ENCODE measurements at regions not wholly inside any gene's neighbourhood (a gene's known extent, or its start where the extent isn't known, plus 50 kb on each side); places are given as distances from the start of the nearest gene placed in this dataset.

DNA sequence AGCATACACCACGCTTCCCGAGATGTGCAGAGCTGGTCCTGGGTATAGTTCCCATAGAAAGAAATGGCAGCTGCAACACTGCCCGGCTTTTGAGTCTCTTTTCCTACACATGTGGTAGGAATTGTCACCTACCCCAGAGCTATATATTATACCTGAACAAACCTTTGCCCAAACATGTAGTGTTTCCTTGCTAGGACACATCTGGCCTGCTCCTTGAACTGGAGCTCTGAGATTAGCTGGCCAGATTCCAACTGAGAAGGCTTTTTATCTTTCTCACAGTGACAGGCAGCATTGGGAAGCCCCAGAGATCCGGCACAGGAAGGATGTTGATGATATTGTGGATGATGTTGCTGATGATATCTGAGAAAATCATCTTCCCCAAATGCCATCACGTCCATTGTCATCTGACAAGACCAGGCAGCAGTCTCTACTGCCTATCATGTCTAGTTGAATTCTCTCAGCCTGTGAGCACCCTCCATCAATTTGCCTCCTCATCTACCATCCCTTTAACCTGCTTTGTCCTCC, 115.0 kb upstream of the SMYD2 start:
- Histone ChIP-seq H3K4me2 (ENCODE audit: low read length) (no peak overlapping the region), H3F3A (ENCODE audit: insufficient read depth, low read length) (no peaks in the 10 kb centered on the region), H3K36me3 (ENCODE audit: insufficient read depth, low read length) (no peaks in the 10 kb centered on the region), H3K4me3 (ENCODE audit: low read depth, low read length, poor library complexity, severe bottlenecking) (no peak overlapping the region), H3K79me2 (ENCODE audit: insufficient read depth, low read length) (no peaks in the 10 kb centered on the region), H3K9ac (ENCODE audit: low read length) (no peak overlapping the region), H3K27me3 (ENCODE audit: insufficient read depth, low read length) (no peaks in the 10 kb centered on the region), H3K4me1 (ENCODE audit: insufficient read depth, low read length, severe bottlenecking) (no peaks in the 10 kb centered on the region), H3K9me2 (ENCODE audit: low read depth, low read length) (no peaks in the 10 kb centered on the region), H3K9me3 (ENCODE audit: low read length) (no peaks in the 10 kb centered on the region), H3K27ac (ENCODE audit: low read depth, low read length, poor library complexity, severe bottlenecking) (no peak overlapping the region), H4K20me1 (ENCODE audit: insufficient read depth, low read length) (no peaks in the 10 kb centered on the region), H2AFZ (ENCODE audit: low read length) (no peak overlapping the region)
- TF ChIP-seq EZH2 (IDR thresholded peaks at IDR 0.05; ENCODE audit: borderline replicate concordance, low read length) = no peak
- TF ChIP-seq, protein P1, sequence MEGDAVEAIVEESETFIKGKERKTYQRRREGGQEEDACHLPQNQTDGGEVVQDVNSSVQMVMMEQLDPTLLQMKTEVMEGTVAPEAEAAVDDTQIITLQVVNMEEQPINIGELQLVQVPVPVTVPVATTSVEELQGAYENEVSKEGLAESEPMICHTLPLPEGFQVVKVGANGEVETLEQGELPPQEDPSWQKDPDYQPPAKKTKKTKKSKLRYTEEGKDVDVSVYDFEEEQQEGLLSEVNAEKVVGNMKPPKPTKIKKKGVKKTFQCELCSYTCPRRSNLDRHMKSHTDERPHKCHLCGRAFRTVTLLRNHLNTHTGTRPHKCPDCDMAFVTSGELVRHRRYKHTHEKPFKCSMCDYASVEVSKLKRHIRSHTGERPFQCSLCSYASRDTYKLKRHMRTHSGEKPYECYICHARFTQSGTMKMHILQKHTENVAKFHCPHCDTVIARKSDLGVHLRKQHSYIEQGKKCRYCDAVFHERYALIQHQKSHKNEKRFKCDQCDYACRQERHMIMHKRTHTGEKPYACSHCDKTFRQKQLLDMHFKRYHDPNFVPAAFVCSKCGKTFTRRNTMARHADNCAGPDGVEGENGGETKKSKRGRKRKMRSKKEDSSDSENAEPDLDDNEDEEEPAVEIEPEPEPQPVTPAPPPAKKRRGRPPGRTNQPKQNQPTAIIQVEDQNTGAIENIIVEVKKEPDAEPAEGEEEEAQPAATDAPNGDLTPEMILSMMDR (IDR thresholded peaks at IDR 0.05; ENCODE audit: low read length) = no peak

DNA sequence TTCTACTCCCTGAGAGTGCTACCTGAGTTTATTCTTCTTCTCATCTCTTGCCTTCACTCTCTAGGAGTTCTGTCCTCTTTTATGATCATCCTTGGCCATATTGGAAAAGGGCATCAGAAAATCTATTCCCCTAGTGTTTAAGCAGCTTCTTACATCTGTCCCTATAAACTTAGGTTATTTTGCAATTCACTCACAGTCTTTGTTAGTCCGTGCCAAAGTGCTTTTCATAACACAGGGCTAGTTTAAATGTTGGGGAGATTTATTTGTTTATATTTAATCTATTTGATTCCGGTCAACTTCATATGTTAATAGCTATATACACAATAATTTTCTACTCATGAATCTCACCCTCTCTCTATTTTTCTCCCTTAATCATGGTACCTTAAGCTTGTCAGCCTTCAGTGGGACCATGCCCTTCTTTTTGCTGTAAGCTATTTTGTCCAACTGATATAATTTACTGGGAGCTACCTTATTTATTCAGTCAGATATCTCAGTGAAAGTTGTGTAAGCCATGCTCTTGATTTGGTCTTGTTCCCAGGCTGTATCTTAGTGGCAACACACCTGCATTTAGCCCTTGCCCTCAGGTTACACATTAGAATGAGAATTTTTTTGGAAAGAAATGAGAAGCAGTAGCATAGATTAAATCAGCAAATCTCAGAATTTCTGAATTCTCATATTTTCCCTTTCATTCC, 106.3 kb upstream of the SMYD2 start:
- Histone ChIP-seq H3K9me3 (ENCODE audit: low read length) (no peaks in the 10 kb centered on the region), H4K20me1 (ENCODE audit: insufficient read depth, low read length) (no peaks in the 10 kb centered on the region), H3K9ac (ENCODE audit: low read length) (no peak overlapping the region), H3K9me2 (ENCODE audit: low read depth, low read length) (no peaks in the 10 kb centered on the region), H3K36me3 (ENCODE audit: insufficient read depth, low read length) (no peaks in the 10 kb centered on the region), H3K4me1 (ENCODE audit: insufficient read depth, low read length, severe bottlenecking) (no peaks in the 10 kb centered on the region), H3K4me3 (ENCODE audit: low read depth, low read length, poor library complexity, severe bottlenecking) (no peak overlapping the region), H2AFZ (ENCODE audit: low read length) (no peak overlapping the region), H3K79me2 (ENCODE audit: insufficient read depth, low read length) (no peaks in the 10 kb centered on the region), H3K27me3 (ENCODE audit: insufficient read depth, low read length) (no peaks in the 10 kb centered on the region), H3F3A (ENCODE audit: insufficient read depth, low read length) (no peaks in the 10 kb centered on the region), H3K4me2 (ENCODE audit: low read length) (no peak overlapping the region), H3K27ac (ENCODE audit: low read depth, low read length, poor library complexity, severe bottlenecking) (no peak overlapping the region)
- no peak for TF ChIP-seq EZH2 (IDR thresholded peaks at IDR 0.05; ENCODE audit: borderline replicate concordance, low read length)
- TF ChIP-seq, protein P1 (IDR thresholded peaks at IDR 0.05; ENCODE audit: low read length) = no peak

DNA sequence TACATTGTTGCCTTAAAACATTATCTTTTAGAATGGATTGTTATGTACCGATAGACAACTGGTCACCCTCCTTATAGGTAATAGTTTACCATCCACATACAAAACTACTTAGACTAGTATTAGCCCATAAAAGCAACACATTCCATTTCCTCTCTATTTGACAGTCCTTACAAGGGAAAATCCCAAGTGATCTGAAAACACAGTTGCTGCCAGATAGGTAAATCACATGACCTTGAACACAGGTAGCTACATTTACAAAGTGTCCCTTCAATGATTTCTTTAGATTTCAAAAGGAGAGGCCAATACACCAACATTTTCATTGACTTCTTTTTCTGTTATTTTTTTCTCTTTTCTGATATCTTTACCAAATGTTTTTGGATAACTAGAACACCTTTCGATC, 102.9 kb upstream of the SMYD2 start:
- H3K79me2 ChIP-seq (ENCODE audit: insufficient read depth, low read length) = no peaks in the 10 kb centered on the region
- H3K4me1 ChIP-seq (ENCODE audit: insufficient read depth, low read length, severe bottlenecking) = no peaks in the 10 kb centered on the region
- H2AFZ ChIP-seq (ENCODE audit: low read length) = no peak overlapping the region
- H3K27me3 ChIP-seq (ENCODE audit: insufficient read depth, low read length) = no peaks in the 10 kb centered on the region
- no peaks in the 10 kb centered on the region for H4K20me1 ChIP-seq (ENCODE audit: insufficient read depth, low read length)
- H3K36me3 ChIP-seq (ENCODE audit: insufficient read depth, low read length) = no peaks in the 10 kb centered on the region
- no peak for TF ChIP-seq EZH2 (IDR thresholded peaks at IDR 0.05; ENCODE audit: borderline replicate concordance, low read length)
- TF ChIP-seq, protein P1 (IDR thresholded peaks at IDR 0.05; ENCODE audit: low read length) = no peak
- no peaks in the 10 kb centered on the region for H3F3A ChIP-seq (ENCODE audit: insufficient read depth, low read length)
- H3K4me2 ChIP-seq (ENCODE audit: low read length) = no peak overlapping the region
- no peaks in the 10 kb centered on the region for H3K9me2 ChIP-seq (ENCODE audit: low read depth, low read length)
- no peak overlapping the region for H3K9ac ChIP-seq (ENCODE audit: low read length)
- no peak overlapping the region for H3K27ac ChIP-seq (ENCODE audit: low read depth, low read length, poor library complexity, severe bottlenecking)
- no peaks in the 10 kb centered on the region for H3K9me3 ChIP-seq (ENCODE audit: low read length)
- no peak overlapping the region for H3K4me3 ChIP-seq (ENCODE audit: low read depth, low read length, poor library complexity, severe bottlenecking)

All from OCI-LY1 (cell line).